Activated naive CD8-positive, alpha-beta T cell treated with anti-CD3 and anti-CD28 coated beads, Interleukin-2, amount 50 U/mL, for 24 hours (primary cell): ENCODE measurements at regions not wholly inside any gene's neighbourhood (a gene's known extent, or its start where the extent isn't known, plus 50 kb on each side); places are given as distances from the start of the nearest gene placed in this dataset.
"Not testable (repeated sequence)": the region's sequence is repeated elsewhere in the genome, so short reads cannot be mapped to it uniquely, and the experiment has no call there.

ENCODE experiments used
- ATAC-seq: fragments of 150-1000 bp; cut with Tn5 transposase; one replicate; pipeline ENCODE4 v1.10.0; 2021
- DNase-seq: peaks from one replicate; pipeline ENCODE4 v3.0.0; 2021
- H3K27ac Mint-ChIP-seq: one replicate; pipeline ENCODE4 v1.8.0; 2021; ENCODE audit warnings: mild to moderate bottlenecking, mixed read lengths
- H3K27me3 Mint-ChIP-seq: one replicate; pipeline ENCODE4 v1.8.0; 2021; ENCODE audit warnings: mixed read lengths
- H3K36me3 Mint-ChIP-seq: one replicate; pipeline ENCODE4 v1.8.0; 2021; ENCODE audit warnings: low read depth, mixed read lengths
- H3K4me1 Mint-ChIP-seq: one replicate; pipeline ENCODE4 v1.8.0; 2021; ENCODE audit warnings: mixed read lengths
- H3K4me3 Mint-ChIP-seq: one replicate; pipeline ENCODE4 v1.8.0; 2021; ENCODE audit warnings: mild to moderate bottlenecking, moderate library complexity, mixed read lengths
- H3K9me3 Mint-ChIP-seq: one replicate; pipeline ENCODE4 v1.8.0; 2021; ENCODE audit warnings: mixed read lengths

- H3K36me3 Mint-ChIP-seq = no peaks in the 10 kb centered on the region
- H3K9me3 Mint-ChIP-seq = no peaks in the 10 kb centered on the region
- no peak for DNase-seq
- no peaks in the 10 kb centered on the region for H3K27me3 Mint-ChIP-seq
- ATAC-seq = no peak
- H3K4me3 Mint-ChIP-seq = no peak overlapping the region
- no peaks in the 10 kb centered on the region for H3K4me1 Mint-ChIP-seq
- no peak overlapping the region for H3K27ac Mint-ChIP-seq
Observed at GRCh38 chr11:87465716-87466115, 428.0 kb downstream of the TMEM135 start.

GRCh38 chr11:87463486-87464102 lies 425.9 kb downstream of the TMEM135 start:
- no peaks in the 10 kb centered on the region for H3K9me3 Mint-ChIP-seq
- no peak for ATAC-seq
- H3K27ac Mint-ChIP-seq = no peak overlapping the region
- H3K4me3 Mint-ChIP-seq = no peak overlapping the region
- no peaks in the 10 kb centered on the region for H3K27me3 Mint-ChIP-seq
- H3K4me1 Mint-ChIP-seq = no peaks in the 10 kb centered on the region
- no peaks in the 10 kb centered on the region for H3K36me3 Mint-ChIP-seq
- no peak for DNase-seq

- Mint-ChIP-seq H3K36me3 (no peaks in the 10 kb centered on the region), H3K4me3 (no peak overlapping the region), H3K27ac (no peak overlapping the region), H3K4me1 (no peaks in the 10 kb centered on the region), H3K27me3 (no peaks in the 10 kb centered on the region), H3K9me3 (no peaks in the 10 kb centered on the region)
- DNase-seq = no peak
- ATAC-seq = no peak
Observed at GRCh38 chr11:87462171-87462570, 424.4 kb downstream of the TMEM135 start.

GRCh38 chr11:87460842-87461637 lies 423.3 kb downstream of the TMEM135 start:
- Mint-ChIP-seq H3K36me3 (no peaks in the 10 kb centered on the region), H3K9me3 (no peaks in the 10 kb centered on the region), H3K4me3 (no peak overlapping the region), H3K27ac (no peak overlapping the region), H3K4me1 (no peaks in the 10 kb centered on the region), H3K27me3 (no peaks in the 10 kb centered on the region)
- ATAC-seq (no peak), DNase-seq (no peak)

- H3K4me1 Mint-ChIP-seq = no peaks in the 10 kb centered on the region
- no peak for ATAC-seq
- H3K27ac Mint-ChIP-seq = no peak overlapping the region
- no peaks in the 10 kb centered on the region for H3K27me3 Mint-ChIP-seq
- DNase-seq = no peak
- H3K4me3 Mint-ChIP-seq = no peak overlapping the region
- no peaks in the 10 kb centered on the region for H3K36me3 Mint-ChIP-seq
- H3K9me3 Mint-ChIP-seq = no peaks in the 10 kb centered on the region
Observed at GRCh38 chr11:87460279-87460678, 422.5 kb downstream of the TMEM135 start.

GRCh38 chr11:87459351-87459750 lies 421.6 kb downstream of the TMEM135 start:
- Mint-ChIP-seq H3K36me3 (no peaks in the 10 kb centered on the region), H3K9me3 (no peaks in the 10 kb centered on the region), H3K4me1 (no peaks in the 10 kb centered on the region), H3K27ac (no peak overlapping the region), H3K4me3 (no peak overlapping the region), H3K27me3 (no peaks in the 10 kb centered on the region)
- ATAC-seq = no peak
- DNase-seq = no peak

- Mint-ChIP-seq H3K9me3 (no peaks in the 10 kb centered on the region), H3K27ac (no peak overlapping the region), H3K4me3 (no peak overlapping the region), H3K36me3 (no peaks in the 10 kb centered on the region), H3K27me3 (no peaks in the 10 kb centered on the region), H3K4me1 (no peaks in the 10 kb centered on the region)
- DNase-seq (no peak), ATAC-seq (no peak)
Observed at GRCh38 chr11:87456499-87456898, 418.8 kb downstream of the TMEM135 start.

- ATAC-seq = no peak
- no peaks in the 10 kb centered on the region for H3K4me1 Mint-ChIP-seq
- H3K9me3 Mint-ChIP-seq = no peaks in the 10 kb centered on the region
- H3K36me3 Mint-ChIP-seq = no peaks in the 10 kb centered on the region
- H3K27ac Mint-ChIP-seq = no peak overlapping the region
- no peaks in the 10 kb centered on the region for H3K27me3 Mint-ChIP-seq
- DNase-seq = no peak
- no peak overlapping the region for H3K4me3 Mint-ChIP-seq
Observed at GRCh38 chr11:87455180-87455579, 417.4 kb downstream of the TMEM135 start.

- no peak overlapping the region for H3K27ac Mint-ChIP-seq
- no peak overlapping the region for H3K4me3 Mint-ChIP-seq
- ATAC-seq (no peak), DNase-seq (no peak)
- no peaks in the 10 kb centered on the region for H3K36me3 Mint-ChIP-seq
- H3K4me1 Mint-ChIP-seq = no peaks in the 10 kb centered on the region
- H3K27me3 Mint-ChIP-seq = no peaks in the 10 kb centered on the region
- no peaks in the 10 kb centered on the region for H3K9me3 Mint-ChIP-seq
Observed at GRCh38 chr11:87454241-87454640, 416.5 kb downstream of the TMEM135 start.

GRCh38 chr11:87453531-87454089 lies 415.9 kb downstream of the TMEM135 start:
- no peak overlapping the region for H3K4me3 Mint-ChIP-seq
- DNase-seq (no peak), ATAC-seq (no peak)
- peaks cover 6% of the 10 kb centered on the region for H3K27me3 Mint-ChIP-seq
- no peak overlapping the region for H3K27ac Mint-ChIP-seq
- H3K36me3 Mint-ChIP-seq = no peaks in the 10 kb centered on the region
- H3K4me1 Mint-ChIP-seq = no peaks in the 10 kb centered on the region
- H3K9me3 Mint-ChIP-seq = no peaks in the 10 kb centered on the region

GRCh38 chr11:87452025-87452424 lies 414.3 kb downstream of the TMEM135 start:
- H3K27me3 Mint-ChIP-seq, DNase-seq, H3K27ac Mint-ChIP-seq, H3K9me3 Mint-ChIP-seq, ATAC-seq, H3K4me1 Mint-ChIP-seq, H3K36me3 Mint-ChIP-seq, H3K4me3 Mint-ChIP-seq: not testable (repeated sequence)

GRCh38 chr11:87451395-87451794 lies 413.7 kb downstream of the TMEM135 start:
- no peak overlapping the region for H3K4me3 Mint-ChIP-seq
- no peaks in the 10 kb centered on the region for H3K36me3 Mint-ChIP-seq
- no peaks in the 10 kb centered on the region for H3K9me3 Mint-ChIP-seq
- ATAC-seq (no peak), DNase-seq (no peak)
- H3K4me1 Mint-ChIP-seq = no peaks in the 10 kb centered on the region
- peaks cover 8% of the 10 kb centered on the region for H3K27me3 Mint-ChIP-seq
- H3K27ac Mint-ChIP-seq = no peak overlapping the region

GRCh38 chr11:87447606-87448005 lies 409.9 kb downstream of the TMEM135 start:
- Mint-ChIP-seq H3K27me3 (peaks cover 8% of the 10 kb centered on the region), H3K9me3 (no peaks in the 10 kb centered on the region), H3K4me1 (no peaks in the 10 kb centered on the region), H3K4me3 (no peak overlapping the region), H3K27ac (no peak overlapping the region), H3K36me3 (no peaks in the 10 kb centered on the region)
- DNase-seq (no peak), ATAC-seq (no peak)

- Mint-ChIP-seq H3K36me3 (no peaks in the 10 kb centered on the region), H3K4me1 (no peaks in the 10 kb centered on the region), H3K9me3 (no peaks in the 10 kb centered on the region), H3K4me3 (no peak overlapping the region), H3K27me3 (peaks cover 8% of the 10 kb centered on the region), H3K27ac (no peak overlapping the region)
- ATAC-seq = no peak
- no peak for DNase-seq
Observed at GRCh38 chr11:87444993-87445392, 407.3 kb downstream of the TMEM135 start.

- Mint-ChIP-seq H3K4me1 (no peaks in the 10 kb centered on the region), H3K36me3 (no peaks in the 10 kb centered on the region), H3K4me3 (no peak overlapping the region), H3K27me3 (peaks cover 6% of the 10 kb centered on the region), H3K27ac (no peak overlapping the region), H3K9me3 (no peaks in the 10 kb centered on the region)
- DNase-seq (no peak), ATAC-seq (no peak)
Observed at GRCh38 chr11:87443707-87444106, 406.0 kb downstream of the TMEM135 start.
